LNCaP clone FGC (cell line): ENCODE measurements at regions not wholly inside any gene's neighbourhood (a gene's known extent, or its start where the extent isn't known, plus 50 kb on each side); places are given as distances from the start of the nearest gene placed in this dataset.

ENCODE experiments used
- DNase-seq: peaks from one replicate; pipeline ENCODE4 v3.0.0-alpha.2; 2011; ENCODE audit warnings: low read depth
- H3K4me3 ChIP-seq: 2 replicates; pipeline ENCODE4 v1.5.1; 2011; ENCODE audit warnings: mild to moderate bottlenecking, low read depth, low read length, control low read depth
- CTCF ChIP-seq: IDR thresholded peaks from 2 replicates; pipeline ENCODE4 v1.5.1; 2012; ENCODE audit warnings: mild to moderate bottlenecking; ENCODE audit not compliant: control insufficient read depth, insufficient read depth; ENCODE audit errors: extremely low read depth

DNA sequence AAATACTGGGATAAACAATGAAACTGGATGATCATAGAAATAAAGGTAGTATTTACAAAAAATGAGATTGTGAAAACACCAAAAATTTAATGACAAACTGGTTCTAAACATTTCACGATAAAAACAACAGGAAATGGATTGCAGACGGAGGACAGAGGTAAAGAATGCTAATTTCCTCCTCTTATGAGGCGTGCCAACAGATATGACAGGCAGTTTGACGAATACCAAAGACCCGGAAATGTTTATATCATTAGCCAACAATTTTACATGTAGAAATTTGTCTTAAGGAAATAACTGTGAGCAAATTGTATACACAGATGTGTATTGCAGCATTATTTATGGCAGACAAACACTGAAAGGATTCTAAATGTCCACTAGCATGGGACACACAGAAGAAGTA lies 162.0 kb upstream of the MGMT start:
- no peak for TF ChIP-seq CTCF
- DNase-seq: peak; percentile 10
- H3K4me3 ChIP-seq: no peak overlapping the region

GRCh38 chr10:129307141-129307540 lies 159.9 kb upstream of the MGMT start:
- DNase-seq: no peak
- no peak overlapping the region for H3K4me3 ChIP-seq
- no peak for TF ChIP-seq CTCF

- TF ChIP-seq CTCF: no peak
- no peak overlapping the region for H3K4me3 ChIP-seq
- no peak for DNase-seq
These were observed 158.0 kb upstream of the MGMT start for GRCh38 chr10:129308953-129309564.

GRCh38 chr10:129309565-129309964 lies 157.5 kb upstream of the MGMT start:
- no peak for DNase-seq
- no peak for TF ChIP-seq CTCF
- no peak overlapping the region for H3K4me3 ChIP-seq

GRCh38 chr10:129310881-129311280 lies 156.2 kb upstream of the MGMT start:
- DNase-seq: no peak
- no peak for TF ChIP-seq CTCF
- no peak overlapping the region for H3K4me3 ChIP-seq

DNA sequence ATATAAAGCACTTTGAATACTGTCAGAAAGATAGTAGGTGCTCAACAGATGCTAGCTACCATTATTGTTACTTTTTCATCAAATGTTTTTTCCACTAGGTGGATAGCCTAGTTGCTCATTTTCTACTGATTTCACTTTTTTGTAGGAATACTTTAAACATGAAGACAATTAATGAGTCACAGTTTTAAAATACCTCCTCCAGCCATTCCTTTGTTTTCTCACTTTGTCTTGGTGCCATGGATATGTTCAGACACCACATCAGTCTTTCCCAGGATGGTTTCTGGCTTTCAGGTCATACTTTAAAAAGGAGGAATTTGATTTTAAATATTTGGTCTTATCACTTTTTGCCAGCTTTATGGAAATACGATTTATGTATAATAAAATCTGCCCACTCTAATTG lies 147.1 kb upstream of the MGMT start:
- H3K4me3 ChIP-seq: no peak overlapping the region
- TF ChIP-seq CTCF: no peak
- DNase-seq: no peak

DNA sequence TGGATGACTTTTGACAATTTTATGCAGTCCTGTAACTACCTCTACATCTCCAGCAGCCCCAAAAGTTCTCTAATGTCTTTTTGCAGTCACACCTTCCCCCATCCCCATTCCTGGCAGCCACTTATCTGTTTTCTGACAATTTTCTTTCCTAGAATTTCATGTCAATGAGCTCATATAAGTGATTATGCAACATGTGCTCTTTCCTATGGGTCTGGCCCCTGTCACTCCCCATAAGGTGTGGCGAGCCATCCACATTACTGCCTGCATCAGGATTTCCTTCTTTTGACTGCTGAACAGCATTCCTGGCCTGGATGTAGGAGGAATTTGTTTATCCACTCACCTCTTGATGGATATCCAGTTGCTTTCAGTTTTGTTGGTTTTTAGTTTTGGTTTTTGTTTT lies 146.7 kb upstream of the MGMT start:
- no peak for TF ChIP-seq CTCF
- no peak for DNase-seq
- no peak overlapping the region for H3K4me3 ChIP-seq
